ENCODE measurements at regions not wholly inside any gene's neighbourhood (a gene's known extent, or its start where the extent isn't known, plus 50 kb on each side); places are given as distances from the start of the nearest gene placed in this dataset.

DNA sequence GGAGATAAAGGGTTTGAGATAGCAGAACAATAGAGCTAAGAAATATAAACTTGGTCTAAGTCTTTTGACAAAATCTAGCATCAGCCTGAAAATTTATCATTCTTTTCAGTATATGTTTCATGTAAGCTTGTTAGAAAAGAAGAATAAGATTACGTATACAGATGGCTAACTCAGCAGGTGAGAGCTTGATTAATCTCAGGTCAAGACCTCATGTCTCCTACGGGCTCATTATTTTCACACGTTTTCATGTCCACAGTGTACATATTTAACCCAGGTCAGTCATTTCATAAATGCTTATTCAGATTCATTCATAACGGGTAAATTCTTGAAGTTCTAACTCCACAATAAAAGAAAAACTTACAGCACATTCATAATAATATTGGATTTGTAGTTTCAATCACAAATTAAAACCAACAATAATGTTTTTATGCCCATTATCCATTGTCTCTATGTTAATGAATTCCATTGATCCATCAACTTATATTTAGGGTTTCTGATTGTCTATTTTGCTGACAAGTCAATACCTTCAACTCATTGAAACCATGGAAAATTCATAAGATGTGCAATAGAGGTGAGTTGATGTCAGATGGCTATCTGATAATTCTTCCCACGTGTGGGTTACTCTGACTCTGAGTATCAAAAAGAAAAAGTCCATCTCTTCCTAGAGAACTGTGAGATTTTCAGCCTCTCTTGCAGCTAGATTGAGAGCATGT is 102.6 kb downstream of the CASP12 start:
- H2AK5ac ChIP-seq (ENCODE audit: low read depth, low read length), result no peak overlapping the region
- H3K9me3 ChIP-seq (ENCODE audit: control insufficient read depth, insufficient read depth, low read length), result no peaks in the 10 kb centered on the region
- ChIA-PET CTCF (no interaction called here), POLR2A (ENCODE audit: unreplicated experiment) (no interaction called here)
- DNase-seq (no peak), ATAC-seq (ENCODE audit: low read depth) (no peak)
- H2BK15ac ChIP-seq (ENCODE audit: low read depth, low read length), result no peak overlapping the region
- no peak overlapping the region for H3K18ac ChIP-seq (ENCODE audit: low read depth, low read length)
- no TSS peak for BruUV-seq (replicated peaks)
- no peak overlapping the region for H4K91ac ChIP-seq (ENCODE audit: insufficient read depth, low read depth, low read length)
- intact Hi-C loops (cut with micrococcal nuclease), result no loop called here
- WGBS, 2 experiments (ENCODE audit: extremely low coverage in 2 of 2, insufficient read length in 1 of 2), result no CpG with 5 or more reads among the region's 5 CpGs
- no peak overlapping the region for H3K4me3 ChIP-seq (ENCODE audit: insufficient read depth, low read depth, low read length)
- H2AK9ac ChIP-seq (replicated peaks; ENCODE audit: low read depth, low read length, poor library complexity), result no peak overlapping the region
- no peaks in the 10 kb centered on the region for H3K79me1 ChIP-seq (ENCODE audit: low read depth in 1 of 2, low read length in 2 of 2)
- H3K9me1 ChIP-seq (ENCODE audit: insufficient read depth, low read length), result no peaks in the 10 kb centered on the region
- no peak overlapping the region for H2AFZ ChIP-seq (replicated peaks; ENCODE audit: low read length, poor library complexity)
- no peak overlapping the region for H3K23ac ChIP-seq (ENCODE audit: low read depth, low read length)
- H3K56ac ChIP-seq (ENCODE audit: extremely low read depth, insufficient read depth, low read length), result no peak overlapping the region
- H2BK5ac ChIP-seq (ENCODE audit: low read depth, low read length, poor library complexity, severe bottlenecking), result no peak overlapping the region
- H2BK20ac ChIP-seq (ENCODE audit: low read depth, low read length), result no peak overlapping the region
- H2BK120ac ChIP-seq (ENCODE audit: low read depth, low read length), result no peak overlapping the region
- TF ChIP-seq MAFK (IDR thresholded peaks at IDR 0.05; ENCODE audit: low read depth, low read length), result peak; percentile 69
- TF ChIP-seq, protein P1, sequence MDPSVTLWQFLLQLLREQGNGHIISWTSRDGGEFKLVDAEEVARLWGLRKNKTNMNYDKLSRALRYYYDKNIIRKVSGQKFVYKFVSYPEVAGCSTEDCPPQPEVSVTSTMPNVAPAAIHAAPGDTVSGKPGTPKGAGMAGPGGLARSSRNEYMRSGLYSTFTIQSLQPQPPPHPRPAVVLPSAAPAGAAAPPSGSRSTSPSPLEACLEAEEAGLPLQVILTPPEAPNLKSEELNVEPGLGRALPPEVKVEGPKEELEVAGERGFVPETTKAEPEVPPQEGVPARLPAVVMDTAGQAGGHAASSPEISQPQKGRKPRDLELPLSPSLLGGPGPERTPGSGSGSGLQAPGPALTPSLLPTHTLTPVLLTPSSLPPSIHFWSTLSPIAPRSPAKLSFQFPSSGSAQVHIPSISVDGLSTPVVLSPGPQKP (IDR thresholded peaks at IDR 0.05; ENCODE audit: borderline replicate concordance, low read depth, low read length), result no peak
- TF ChIP-seq RCOR1 (IDR thresholded peaks at IDR 0.05; ENCODE audit: insufficient replicate concordance, low read length), result no peak
- TF ChIP-seq CEBPB (IDR thresholded peaks at IDR 0.05; ENCODE audit: low read depth, low read length), result no peak
- no peak for TF ChIP-seq CHD1 (IDR thresholded peaks at IDR 0.05; ENCODE audit: low read depth, low read length)
- TF ChIP-seq MAZ (IDR thresholded peaks at IDR 0.05; ENCODE audit: borderline replicate concordance, low read depth, low read length), result no peak
- TF ChIP-seq POLR2A (IDR thresholded peaks at IDR 0.05; ENCODE audit: low read depth, low read length), result no peak
- TF ChIP-seq NFE2L2 (IDR thresholded peaks at IDR 0.05; ENCODE audit: low read depth, low read length), result no peak
- H3K4me2 ChIP-seq (ENCODE audit: low read depth, low read length), result no peak overlapping the region
- no peak overlapping the region for H3K27ac ChIP-seq (ENCODE audit: insufficient read depth, low read length)
- no peaks in the 10 kb centered on the region for H3K27me3 ChIP-seq (ENCODE audit: control insufficient read depth, insufficient read depth, low read length)
- H4K8ac ChIP-seq (ENCODE audit: low read depth in 2 of 2, low read length in 2 of 2), result no peak overlapping the region
- no peaks in the 10 kb centered on the region for H3K4me1 ChIP-seq (ENCODE audit: control insufficient read depth, insufficient read depth, low read length)
- H4K5ac ChIP-seq (ENCODE audit: low read depth, low read length), result no peak overlapping the region
- H3K14ac ChIP-seq (replicated peaks; ENCODE audit: low read depth, low read length), result no peak overlapping the region
- no peaks in the 10 kb centered on the region for H4K20me1 ChIP-seq (ENCODE audit: insufficient read depth, low read length)
- H3K9ac ChIP-seq (ENCODE audit: low read depth, low read length), result no peak overlapping the region
- H3K4ac ChIP-seq (ENCODE audit: low read depth, low read length), result no peak overlapping the region
- in situ Hi-C loops (cut with MboI; ENCODE audit: low sequenced_read_pairs), result no loop called here
- no peaks in the 10 kb centered on the region for H3K36me3 ChIP-seq (ENCODE audit: control insufficient read depth, insufficient read depth, low read length)
- dilution Hi-C loops (cut with HindIII; ENCODE audit: low sequenced_read_pairs, unreplicated experiment), result no loop called here

All from IMR-90 (cell line).